AG09309 (cell line): ENCODE measurements at regions not wholly inside any gene's neighbourhood (a gene's known extent, or its start where the extent isn't known, plus 50 kb on each side); places are given as distances from the start of the nearest gene placed in this dataset.

Source experiments
- DNase-seq: peaks from one replicate; pipeline ENCODE4 v3.0.0-alpha.2; 2010; ENCODE audit warnings: low read depth
- H3K4me3 ChIP-seq: 2 replicates; pipeline ENCODE4 v1.5.1; 2011; ENCODE audit warnings: mild to moderate bottlenecking, low read depth, low read length, moderate library complexity; ENCODE audit not compliant: control insufficient read depth
- TF ChIP-seq, protein P1 (sequence below): IDR thresholded peaks from 2 replicates; pipeline ENCODE4 v1.5.1; 2011; ENCODE audit warnings: mild to moderate bottlenecking, low read depth, low read length, inconsistent platforms; ENCODE audit not compliant: insufficient read depth, control insufficient read depth; ENCODE audit errors: missing control alignments

GRCh38 chr11:92888696-92889095 is 80.8 kb upstream of the MTNR1B start:
- no peak for DNase-seq
- no peak overlapping the region for H3K4me3 ChIP-seq
- TF ChIP-seq, protein P1, sequence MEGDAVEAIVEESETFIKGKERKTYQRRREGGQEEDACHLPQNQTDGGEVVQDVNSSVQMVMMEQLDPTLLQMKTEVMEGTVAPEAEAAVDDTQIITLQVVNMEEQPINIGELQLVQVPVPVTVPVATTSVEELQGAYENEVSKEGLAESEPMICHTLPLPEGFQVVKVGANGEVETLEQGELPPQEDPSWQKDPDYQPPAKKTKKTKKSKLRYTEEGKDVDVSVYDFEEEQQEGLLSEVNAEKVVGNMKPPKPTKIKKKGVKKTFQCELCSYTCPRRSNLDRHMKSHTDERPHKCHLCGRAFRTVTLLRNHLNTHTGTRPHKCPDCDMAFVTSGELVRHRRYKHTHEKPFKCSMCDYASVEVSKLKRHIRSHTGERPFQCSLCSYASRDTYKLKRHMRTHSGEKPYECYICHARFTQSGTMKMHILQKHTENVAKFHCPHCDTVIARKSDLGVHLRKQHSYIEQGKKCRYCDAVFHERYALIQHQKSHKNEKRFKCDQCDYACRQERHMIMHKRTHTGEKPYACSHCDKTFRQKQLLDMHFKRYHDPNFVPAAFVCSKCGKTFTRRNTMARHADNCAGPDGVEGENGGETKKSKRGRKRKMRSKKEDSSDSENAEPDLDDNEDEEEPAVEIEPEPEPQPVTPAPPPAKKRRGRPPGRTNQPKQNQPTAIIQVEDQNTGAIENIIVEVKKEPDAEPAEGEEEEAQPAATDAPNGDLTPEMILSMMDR: no peak

- no peak for DNase-seq
- no peak overlapping the region for H3K4me3 ChIP-seq
- TF ChIP-seq, protein P1: no peak
Measured at GRCh38 chr11:92890846-92891245, 78.6 kb upstream of the MTNR1B start.

DNA sequence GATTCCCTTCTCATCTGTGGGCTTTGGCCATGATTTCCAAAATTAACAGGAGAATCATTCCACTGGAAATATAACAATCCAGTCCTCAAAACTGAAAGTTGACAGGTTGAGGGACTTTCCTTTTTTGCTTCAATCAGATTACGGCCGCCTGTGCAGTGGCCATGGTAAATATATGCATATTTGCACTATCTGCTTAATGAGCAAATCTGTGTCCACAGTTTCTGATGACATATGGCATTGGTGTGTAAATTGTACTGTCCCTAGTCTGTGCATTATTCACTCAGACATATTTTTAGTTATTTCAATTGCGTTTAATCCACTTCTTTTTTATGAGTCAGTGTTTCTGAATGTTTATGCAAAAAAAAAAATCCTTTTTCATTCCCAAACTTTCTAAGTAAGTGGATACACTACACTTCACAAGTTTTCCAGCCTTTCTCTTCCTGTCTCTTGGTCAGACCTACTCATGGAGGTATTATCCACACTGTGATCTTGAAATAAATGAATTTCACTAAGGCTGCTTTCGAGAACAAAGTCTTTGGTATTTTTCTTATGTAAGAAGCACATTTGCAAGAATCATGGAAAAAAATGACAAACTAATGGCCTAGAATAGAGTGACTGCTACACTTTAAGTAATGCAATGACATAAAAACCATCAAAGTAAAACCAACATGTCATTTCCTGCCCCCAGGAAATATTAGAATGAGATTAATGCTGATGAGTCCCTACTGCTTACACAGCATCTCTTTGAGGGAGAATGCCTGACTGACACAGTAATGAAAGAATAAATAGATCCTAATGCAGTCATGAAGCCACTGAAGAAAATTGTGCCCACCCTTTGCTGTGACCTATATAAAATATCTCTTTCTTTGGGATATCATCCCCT is 76.4 kb upstream of the MTNR1B start:
- DNase-seq: no peak
- H3K4me3 ChIP-seq: no peak overlapping the region
- TF ChIP-seq, protein P1: no peak

DNA sequence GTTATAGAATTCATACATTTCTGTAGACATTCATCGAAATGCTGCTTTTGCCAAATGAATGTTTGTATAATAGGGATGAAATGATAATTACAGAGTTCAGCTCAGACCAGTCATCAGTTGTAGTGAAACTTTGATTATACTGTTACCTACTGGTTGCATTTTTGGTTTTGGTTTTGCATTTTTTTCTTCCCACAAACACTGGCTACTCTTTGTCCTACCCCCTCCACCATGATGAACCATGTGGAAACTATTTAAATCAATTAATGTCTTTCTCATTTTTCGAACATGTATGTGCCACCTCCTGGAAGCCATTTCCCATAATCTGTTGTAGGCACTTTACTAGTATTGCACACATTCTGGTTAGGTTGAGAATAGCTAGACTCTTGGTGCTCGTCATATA is 75.3 kb upstream of the MTNR1B start:
- no peak overlapping the region for H3K4me3 ChIP-seq
- no peak for DNase-seq
- TF ChIP-seq, protein P1: no peak

- no peak for DNase-seq
- no peak overlapping the region for H3K4me3 ChIP-seq
- TF ChIP-seq, protein P1: no peak
Measured at GRCh38 chr11:92897487-92897886, 72.0 kb upstream of the MTNR1B start.

- DNase-seq: no peak
- no peak overlapping the region for H3K4me3 ChIP-seq
- TF ChIP-seq, protein P1: no peak
Measured at GRCh38 chr11:92902417-92902816, 67.0 kb upstream of the MTNR1B start.
